ENCODE measurements at regions not wholly inside any gene's neighbourhood (a gene's known extent, or its start where the extent isn't known, plus 50 kb on each side); places are given as distances from the start of the nearest gene placed in this dataset.

DNA sequence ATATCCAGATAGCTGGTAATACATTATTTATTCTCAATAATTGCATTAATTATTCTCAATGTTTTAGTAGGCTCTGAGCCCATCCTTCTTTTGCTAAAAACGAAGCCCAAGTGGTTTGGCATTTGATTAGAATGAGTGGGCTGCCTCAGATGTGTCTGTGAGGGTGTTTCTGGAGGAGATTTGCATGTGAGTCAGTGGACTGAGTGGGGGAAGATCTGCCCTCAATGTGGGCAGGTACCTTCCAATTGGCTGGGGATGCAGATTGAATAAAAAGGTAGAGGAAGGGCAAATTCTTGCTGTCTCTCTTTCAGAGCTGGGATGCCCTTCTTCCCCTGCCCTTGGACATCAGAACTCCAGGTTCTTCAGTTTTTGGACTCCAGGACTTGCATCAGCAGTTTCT, 290.6 kb upstream of the SMIM30 start:
- Histone ChIP-seq H3K9me3 (ENCODE audit: low read length) (no peaks in the 10 kb centered on the region), H2AFZ (ENCODE audit: low read length) (no peak overlapping the region), H3K4me2 (ENCODE audit: low read length) (no peak overlapping the region), H3K4me1 (ENCODE audit: insufficient read depth, low read length, poor library complexity, severe bottlenecking) (no peaks in the 10 kb centered on the region), H3K79me2 (ENCODE audit: insufficient read depth, low read depth, low read length) (no peaks in the 10 kb centered on the region), H3K27ac (ENCODE audit: low read depth, low read length, poor library complexity, severe bottlenecking) (no peak overlapping the region), H3K36me3 (ENCODE audit: insufficient read depth, low read length) (no peaks in the 10 kb centered on the region), H4K20me1 (ENCODE audit: insufficient read depth, low read length) (no peaks in the 10 kb centered on the region), H3K9me2 (ENCODE audit: insufficient read depth, low read length) (no peaks in the 10 kb centered on the region), H3K4me3 (ENCODE audit: low read depth, low read length, poor library complexity, severe bottlenecking) (no peak overlapping the region)
- no TSS peak for BruUV-seq (replicated peaks)
- CTCF ChIA-PET (ENCODE audit: unreplicated experiment), result no interaction called here
- DNase-seq (ENCODE audit: low spot score), result no peak
- POLR2A ChIA-PET, result no interaction called here
- no peak for TF ChIP-seq EZH2phosphoT487 (IDR thresholded peaks at IDR 0.05; ENCODE audit: borderline replicate concordance, low read depth, low read length)
- TF ChIP-seq, protein P1, sequence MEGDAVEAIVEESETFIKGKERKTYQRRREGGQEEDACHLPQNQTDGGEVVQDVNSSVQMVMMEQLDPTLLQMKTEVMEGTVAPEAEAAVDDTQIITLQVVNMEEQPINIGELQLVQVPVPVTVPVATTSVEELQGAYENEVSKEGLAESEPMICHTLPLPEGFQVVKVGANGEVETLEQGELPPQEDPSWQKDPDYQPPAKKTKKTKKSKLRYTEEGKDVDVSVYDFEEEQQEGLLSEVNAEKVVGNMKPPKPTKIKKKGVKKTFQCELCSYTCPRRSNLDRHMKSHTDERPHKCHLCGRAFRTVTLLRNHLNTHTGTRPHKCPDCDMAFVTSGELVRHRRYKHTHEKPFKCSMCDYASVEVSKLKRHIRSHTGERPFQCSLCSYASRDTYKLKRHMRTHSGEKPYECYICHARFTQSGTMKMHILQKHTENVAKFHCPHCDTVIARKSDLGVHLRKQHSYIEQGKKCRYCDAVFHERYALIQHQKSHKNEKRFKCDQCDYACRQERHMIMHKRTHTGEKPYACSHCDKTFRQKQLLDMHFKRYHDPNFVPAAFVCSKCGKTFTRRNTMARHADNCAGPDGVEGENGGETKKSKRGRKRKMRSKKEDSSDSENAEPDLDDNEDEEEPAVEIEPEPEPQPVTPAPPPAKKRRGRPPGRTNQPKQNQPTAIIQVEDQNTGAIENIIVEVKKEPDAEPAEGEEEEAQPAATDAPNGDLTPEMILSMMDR (conservative IDR thresholded peaks at IDR 0.05; ENCODE audit: low read length), result no peak
- intact Hi-C loops (cut with micrococcal nuclease; ENCODE audit: unreplicated experiment), result loop anchor here (5.0 kb wide), 1 partner anchor 852 kb away; no protein-coding TSS in a partner anchor

DNA sequence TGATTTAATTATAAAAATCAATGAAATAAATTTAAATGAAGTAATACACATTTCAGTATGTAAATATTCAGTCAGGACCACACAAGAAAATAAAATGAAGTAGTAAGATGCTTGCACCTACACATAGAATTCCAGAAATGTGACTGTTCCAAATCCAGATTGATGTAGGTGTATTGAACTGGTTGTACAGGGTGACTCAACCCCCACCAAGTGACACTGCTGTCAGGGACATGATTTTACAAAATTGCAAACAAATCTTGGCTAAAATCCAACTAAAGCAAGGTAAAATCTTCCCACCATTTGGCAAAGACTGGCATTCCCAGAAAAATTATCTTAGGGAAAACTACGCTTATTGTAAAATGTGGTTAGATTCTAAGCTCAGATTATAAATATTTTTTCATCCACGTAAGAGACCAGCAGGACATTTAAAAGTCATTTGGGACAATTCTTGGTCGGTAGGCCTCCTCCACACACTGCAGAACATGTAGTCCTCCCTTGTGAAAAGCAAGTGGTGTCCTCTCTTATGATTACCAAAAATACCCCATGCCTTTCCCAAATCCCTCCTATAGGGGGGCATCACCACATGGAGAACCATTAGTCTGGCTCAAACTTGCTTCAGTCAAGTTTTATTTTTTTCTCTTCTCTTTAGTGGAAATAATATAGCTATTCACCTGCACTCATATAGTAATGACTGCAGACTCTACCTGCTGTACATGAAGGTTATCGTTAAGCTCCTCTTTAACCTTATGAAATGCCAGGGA, 287.1 kb upstream of the SMIM30 start:
- no peaks in the 10 kb centered on the region for H3K36me3 ChIP-seq (ENCODE audit: insufficient read depth, low read length)
- no peaks in the 10 kb centered on the region for H3K9me2 ChIP-seq (ENCODE audit: insufficient read depth, low read length)
- BruUV-seq (replicated peaks), result no TSS peak
- H2AFZ ChIP-seq (ENCODE audit: low read length), result no peak overlapping the region
- intact Hi-C loops (cut with micrococcal nuclease; ENCODE audit: unreplicated experiment), result loop anchor here (5.0 kb wide), 1 partner anchor 848 kb away; no protein-coding TSS in a partner anchor
- H3K27ac ChIP-seq (ENCODE audit: low read depth, low read length, poor library complexity, severe bottlenecking), result no peak overlapping the region
- TF ChIP-seq, protein P1 (conservative IDR thresholded peaks at IDR 0.05; ENCODE audit: low read length), result no peak
- no peak for TF ChIP-seq EZH2phosphoT487 (IDR thresholded peaks at IDR 0.05; ENCODE audit: borderline replicate concordance, low read depth, low read length)
- H3K9me3 ChIP-seq (ENCODE audit: low read length), result no peaks in the 10 kb centered on the region
- ChIA-PET POLR2A (interaction anchor here (0.8 kb wide), 1 partner anchor 17 kb away, joined by 3 read pairs; no protein-coding TSS in a partner anchor), CTCF (ENCODE audit: unreplicated experiment) (no interaction called here)
- no peaks in the 10 kb centered on the region for H4K20me1 ChIP-seq (ENCODE audit: insufficient read depth, low read length)
- H3K4me3 ChIP-seq (ENCODE audit: low read depth, low read length, poor library complexity, severe bottlenecking), result no peak overlapping the region
- no peak for DNase-seq (ENCODE audit: low spot score)
- H3K4me2 ChIP-seq (ENCODE audit: low read length), result no peak overlapping the region
- H3K4me1 ChIP-seq (ENCODE audit: insufficient read depth, low read length, poor library complexity, severe bottlenecking), result no peaks in the 10 kb centered on the region
- no peaks in the 10 kb centered on the region for H3K79me2 ChIP-seq (ENCODE audit: insufficient read depth, low read depth, low read length)

DNA sequence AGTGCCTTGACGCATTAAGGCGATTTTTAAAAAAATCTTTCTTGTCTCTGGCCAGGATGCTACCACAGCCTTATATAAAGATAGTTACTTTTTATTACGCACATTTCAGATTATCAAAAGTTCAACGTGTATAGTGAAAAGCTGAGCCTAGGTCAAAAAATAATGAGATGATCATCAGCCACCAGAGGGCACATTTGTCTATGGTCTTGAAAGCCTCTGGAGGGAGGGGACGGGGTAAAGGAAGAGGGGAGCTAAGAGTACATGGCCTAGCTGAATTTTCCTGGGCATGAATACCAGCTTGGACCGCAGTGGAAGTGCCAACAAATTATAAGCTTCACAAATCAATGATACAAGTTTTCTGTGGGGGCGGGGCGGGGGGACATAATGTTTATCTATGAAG, 285.9 kb upstream of the SMIM30 start:
- Histone ChIP-seq H3K9me2 (ENCODE audit: insufficient read depth, low read length) (no peaks in the 10 kb centered on the region), H3K4me2 (ENCODE audit: low read length) (no peak overlapping the region), H3K36me3 (ENCODE audit: insufficient read depth, low read length) (no peaks in the 10 kb centered on the region), H2AFZ (ENCODE audit: low read length) (no peak overlapping the region), H3K9me3 (ENCODE audit: low read length) (no peaks in the 10 kb centered on the region), H3K4me1 (ENCODE audit: insufficient read depth, low read length, poor library complexity, severe bottlenecking) (no peaks in the 10 kb centered on the region), H3K4me3 (ENCODE audit: low read depth, low read length, poor library complexity, severe bottlenecking) (no peak overlapping the region), H3K79me2 (ENCODE audit: insufficient read depth, low read depth, low read length) (no peaks in the 10 kb centered on the region), H4K20me1 (ENCODE audit: insufficient read depth, low read length) (no peaks in the 10 kb centered on the region), H3K27ac (ENCODE audit: low read depth, low read length, poor library complexity, severe bottlenecking) (no peak overlapping the region)
- intact Hi-C loops (cut with micrococcal nuclease; ENCODE audit: unreplicated experiment), result no loop called here
- no TSS peak for BruUV-seq (replicated peaks)
- peak; percentile 7 for DNase-seq (ENCODE audit: low spot score)
- TF ChIP-seq EZH2phosphoT487 (IDR thresholded peaks at IDR 0.05; ENCODE audit: borderline replicate concordance, low read depth, low read length), result no peak
- TF ChIP-seq, protein P1 (conservative IDR thresholded peaks at IDR 0.05; ENCODE audit: low read length), result peak; percentile 76
- ChIA-PET POLR2A (interaction anchor here (0.6 to 0.8 kb wide), 4 partner anchors 15 to 839 kb away, joined by 3 to 9 read pairs (median 4); no protein-coding TSS in a partner anchor), CTCF (ENCODE audit: unreplicated experiment) (interaction anchor here (0.6 kb wide), 1 partner anchor 1576 kb away, joined by 8 read pairs; no protein-coding TSS in a partner anchor)

Measured in OCI-LY7 (cell line).